Endodermal cell (in vitro differentiated cells): ENCODE measurements at regions not wholly inside any gene's neighbourhood (a gene's known extent, or its start where the extent isn't known, plus 50 kb on each side); places are given as distances from the start of the nearest gene placed in this dataset.

Source experiments
- DNase-seq: peaks from one replicate; pipeline ENCODE4 v3.0.0-alpha.2; 2017
- H3K27ac ChIP-seq: 2 replicates; pipeline ENCODE4 v1.5.1; 2013; ENCODE audit warnings: mild to moderate bottlenecking, low read depth, low read length, moderate library complexity
- H3K27me3 ChIP-seq: 2 replicates; pipeline ENCODE4 v1.6.1; 2013; ENCODE audit warnings: mild to moderate bottlenecking, low read length, moderate library complexity; ENCODE audit not compliant: insufficient read depth, control insufficient read depth, poor library complexity, severe bottlenecking
- H3K36me3 ChIP-seq: 2 replicates; pipeline ENCODE4 v1.7.0; 2013; ENCODE audit warnings: mild to moderate bottlenecking, low read length, moderate library complexity; ENCODE audit not compliant: control insufficient read depth, insufficient read depth
- H3K4me1 ChIP-seq: one replicate; pipeline ENCODE4 v1.7.0; 2013; ENCODE audit warnings: low read length; ENCODE audit not compliant: control insufficient read depth, insufficient read depth
- H3K4me3 ChIP-seq: 2 replicates; pipeline ENCODE4 v1.5.1; 2013; ENCODE audit warnings: mild to moderate bottlenecking, low read length, moderate library complexity
- H3K9ac ChIP-seq: 2 replicates; pipeline ENCODE4 v1.6.1; 2013; ENCODE audit warnings: mild to moderate bottlenecking, low read length, moderate library complexity; ENCODE audit not compliant: poor library complexity, severe bottlenecking; ENCODE audit errors: extremely low read depth
- H3K9me3 ChIP-seq: 2 replicates; pipeline ENCODE4 v1.6.1; 2013; ENCODE audit warnings: mild to moderate bottlenecking, low read length, moderate library complexity; ENCODE audit not compliant: control insufficient read depth
- H3K27ac Mint-ChIP-seq: 2 replicates; pipeline ENCODE4 v1.8.0; 2020; ENCODE audit warnings: mixed read lengths
- H3K27me3 Mint-ChIP-seq: 2 replicates; pipeline ENCODE4 v1.8.0; 2021; ENCODE audit warnings: mild to moderate bottlenecking, mixed read lengths; ENCODE audit not compliant: insufficient read depth
- H3K36me3 Mint-ChIP-seq: 2 replicates; pipeline ENCODE4 v1.8.0; 2020; ENCODE audit warnings: low read depth, mixed read lengths
- H3K4me1 Mint-ChIP-seq: 2 replicates; pipeline ENCODE4 v1.8.0; 2020; ENCODE audit warnings: mixed read lengths
- H3K4me3 Mint-ChIP-seq: 2 replicates; pipeline ENCODE4 v1.8.0; 2020; ENCODE audit warnings: mild to moderate bottlenecking, moderate library complexity, mixed read lengths
- H3K9me3 Mint-ChIP-seq: 2 replicates; pipeline ENCODE4 v1.8.0; 2020; ENCODE audit warnings: mild to moderate bottlenecking, mixed read lengths
- CTCF ChIP-seq: fragments of 200-600 bp; sonication (generic); conservative IDR thresholded peaks from 2 replicates; pipeline ENCODE4 v1.5.0; 2021; ENCODE audit warnings: antibody characterized with exemption, mild to moderate bottlenecking
- WGBS, 2 experiments: methylation state at CpG; one replicate each; pipeline versions ENCODE4 v1.1.5 to v1.1.7; 2013; ENCODE audit warnings: missing lambda C conversion rate in 2 of 2, mixed read lengths in 1 of 2; ENCODE audit not compliant: insufficient coverage in 1 of 2, insufficient read length in 1 of 2; 5-methylcytosine and 5-hydroxymethylcytosine counted together

GRCh38 chr13:88104576-88104975 lies 433.4 kb downstream of the SLITRK5 start:
- no peak for TF ChIP-seq CTCF
- Mint-ChIP-seq H3K9me3 (no peaks in the 10 kb centered on the region), H3K4me1 (no peaks in the 10 kb centered on the region), H3K27ac (no peak overlapping the region), H3K36me3 (no peaks in the 10 kb centered on the region), H3K27me3 (no peaks in the 10 kb centered on the region), H3K4me3 (no peak overlapping the region)
- no peaks in the 10 kb centered on the region for H3K27me3 ChIP-seq
- no CpG with 5 or more reads among the region's 1 CpG for whole genome bisulfite sequencing, 2 experiments
- no peak overlapping the region for H3K4me3 ChIP-seq
- no peaks in the 10 kb centered on the region for H3K36me3 ChIP-seq
- no peak overlapping the region for H3K27ac ChIP-seq
- no peak for DNase-seq
- H3K4me1 ChIP-seq = no peaks in the 10 kb centered on the region
- H3K9ac ChIP-seq = no peak overlapping the region
- H3K9me3 ChIP-seq = no peaks in the 10 kb centered on the region

- DNase-seq = no peak
- no peak overlapping the region for H3K4me3 ChIP-seq
- H3K9me3 ChIP-seq = no peaks in the 10 kb centered on the region
- no peaks in the 10 kb centered on the region for H3K27me3 Mint-ChIP-seq
- H3K4me1 Mint-ChIP-seq = peaks cover 4% of the 10 kb centered on the region
- no peak overlapping the region for H3K27ac ChIP-seq
- H3K27ac Mint-ChIP-seq = no peak overlapping the region
- 90 to 100% methylated on average over 2 to 6 of the region's 6 CpGs for WGBS, 2 experiments
- no peaks in the 10 kb centered on the region for H3K9me3 Mint-ChIP-seq
- TF ChIP-seq CTCF = no peak
- H3K36me3 ChIP-seq = no peaks in the 10 kb centered on the region
- H3K4me3 Mint-ChIP-seq = no peak overlapping the region
- no peaks in the 10 kb centered on the region for H3K27me3 ChIP-seq
- H3K36me3 Mint-ChIP-seq = no peaks in the 10 kb centered on the region
- H3K4me1 ChIP-seq = no peaks in the 10 kb centered on the region
- H3K9ac ChIP-seq = no peak overlapping the region
Observed at GRCh38 chr13:88107570-88107969, 436.4 kb downstream of the SLITRK5 start.

- peaks cover 15% of the 10 kb centered on the region for H3K27me3 Mint-ChIP-seq
- H3K4me1 Mint-ChIP-seq = peaks cover 13% of the 10 kb centered on the region
- no peak overlapping the region for H3K27ac ChIP-seq
- H3K9ac ChIP-seq = no peak overlapping the region
- H3K36me3 Mint-ChIP-seq = no peaks in the 10 kb centered on the region
- no peak overlapping the region for H3K27ac Mint-ChIP-seq
- H3K4me3 ChIP-seq = no peak overlapping the region
- H3K9me3 ChIP-seq = no peaks in the 10 kb centered on the region
- no peak for DNase-seq
- TF ChIP-seq CTCF = no peak
- peaks cover 4% of the 10 kb centered on the region for H3K4me1 ChIP-seq
- H3K36me3 ChIP-seq = no peaks in the 10 kb centered on the region
- H3K27me3 ChIP-seq = peaks cover 10% of the 10 kb centered on the region
- no peaks in the 10 kb centered on the region for H3K9me3 Mint-ChIP-seq
- WGBS, 2 experiments = 86 to 100% methylated on average over 1 to 3 of the region's 3 CpGs
- no peak overlapping the region for H3K4me3 Mint-ChIP-seq
Observed at GRCh38 chr13:88112526-88112925, 441.4 kb downstream of the SLITRK5 start.
